OCI-LY7 (cell line): ENCODE measurements at regions not wholly inside any gene's neighbourhood (a gene's known extent, or its start where the extent isn't known, plus 50 kb on each side); places are given as distances from the start of the nearest gene placed in this dataset.

Source experiments
- BruUV-seq: library from RNA; stranded (reverse); fragments of 400-500 nt; replicated peaks from 2 replicates; lab custom pipeline; 2021; lab: Mats Ljungman, UMichigan
- CTCF ChIA-PET: fragments of 300-600 bp; sonication (Branson Sonifier 250); formaldehyde crosslinking; loops from one replicate; lab custom pipeline; 2022; ENCODE audit warnings: antibody characterized with exemption; ENCODE audit not compliant: unreplicated experiment; lab: Charles Lee
- POLR2A ChIA-PET: fragments of 300-600 bp; sonication (Branson Sonifier 250); formaldehyde crosslinking; loops from one replicate; lab custom pipeline; 2022; ENCODE audit warnings: antibody characterized with exemption; lab: Charles Lee
- DNase-seq: peaks from one replicate; pipeline ENCODE4 v3.0.0-alpha.2; 2015; ENCODE audit warnings: low spot score
- H2AFZ ChIP-seq: fragments of 200-600 bp; sonication (generic), shearing (Covaris generic); 2 replicates; pipeline ENCODE4 v1.6.1; 2014; ENCODE audit warnings: mild to moderate bottlenecking, antibody characterized with exemption, low read length, moderate library complexity
- H3K27ac ChIP-seq: fragments of 200-600 bp; sonication (generic); 2 replicates; pipeline ENCODE4 v1.5.1; 2014; ENCODE audit warnings: mixed run types, low read depth, mild to moderate bottlenecking, moderate library complexity, low read length, inconsistent platforms; ENCODE audit not compliant: poor library complexity, severe bottlenecking
- H3K36me3 ChIP-seq: fragments of 200-600 bp; sonication (generic); 2 replicates; pipeline ENCODE4 v1.6.1; 2014; ENCODE audit warnings: mild to moderate bottlenecking, antibody characterized with exemption, low read length, moderate library complexity, mixed read lengths; ENCODE audit not compliant: insufficient read depth
- H3K4me1 ChIP-seq: fragments of 200-600 bp; sonication (generic); 2 replicates; pipeline ENCODE4 v1.5.1; 2014; ENCODE audit warnings: mild to moderate bottlenecking, low read length; ENCODE audit not compliant: insufficient read depth, poor library complexity, severe bottlenecking
- H3K4me2 ChIP-seq: fragments of 200-600 bp; sonication (generic); 2 replicates; pipeline ENCODE4 v1.6.1; 2014; ENCODE audit warnings: mild to moderate bottlenecking, low read length
- H3K4me3 ChIP-seq: fragments of 200-600 bp; sonication (generic); 2 replicates; pipeline ENCODE4 v1.5.1; 2014; ENCODE audit warnings: mild to moderate bottlenecking, low read depth, low read length; ENCODE audit not compliant: poor library complexity, severe bottlenecking
- H3K79me2 ChIP-seq: fragments of 200-600 bp; sonication (generic); 2 replicates; pipeline ENCODE4 v1.6.1; 2016; ENCODE audit warnings: low read depth, mild to moderate bottlenecking, low read length, moderate library complexity, mixed read lengths; ENCODE audit not compliant: insufficient read depth
- H3K9me2 ChIP-seq: fragments of 200-600 bp; sonication (generic); 2 replicates; pipeline ENCODE4 v1.6.1; 2016; ENCODE audit warnings: mild to moderate bottlenecking, low read length, mixed read lengths; ENCODE audit not compliant: insufficient read depth
- H3K9me3 ChIP-seq: fragments of 200-600 bp; sonication (generic); 2 replicates; pipeline ENCODE4 v1.6.1; 2014; ENCODE audit warnings: mild to moderate bottlenecking, mixed run types, low read length, mixed read lengths
- H4K20me1 ChIP-seq: fragments of 200-600 bp; sonication (generic); 2 replicates; pipeline ENCODE4 v1.6.1; 2014; ENCODE audit warnings: mild to moderate bottlenecking, antibody characterized with exemption, low read length, moderate library complexity, mixed read lengths; ENCODE audit not compliant: insufficient read depth
- EZH2phosphoT487 ChIP-seq: fragments of 200-600 bp; sonication (generic); IDR thresholded peaks from 2 replicates; pipeline ENCODE4 v1.6.1; 2018; ENCODE audit warnings: low read depth, borderline replicate concordance, mild to moderate bottlenecking, mixed run types, antibody characterized with exemption, low read length, moderate library complexity, mixed read lengths
- intact Hi-C: fragments of 100-400 bp; cut with micrococcal nuclease; formaldehyde crosslinking; loops from one replicate; pipeline ENCODE4 v1.10.0; 2022; ENCODE audit not compliant: unreplicated experiment
- TF ChIP-seq, protein P1 (sequence below): fragments of 200-600 bp; sonication (generic); conservative IDR thresholded peaks from 2 replicates; pipeline ENCODE4 v1.5.1; 2014; ENCODE audit warnings: mild to moderate bottlenecking, antibody characterized with exemption, low read length, moderate library complexity, mixed read lengths

- no peaks in the 10 kb centered on the region for H4K20me1 ChIP-seq
- H3K4me3 ChIP-seq: no peak overlapping the region
- ChIA-PET POLR2A (interaction anchor here (1.3 kb wide), 1 partner anchor 28 kb away, joined by 3 read pairs; no protein-coding TSS in a partner anchor), CTCF (interaction anchor here (0.5 kb wide), 1 partner anchor 19 kb away, joined by 3 read pairs; no protein-coding TSS in a partner anchor)
- H3K9me2 ChIP-seq: no peaks in the 10 kb centered on the region
- H3K4me2 ChIP-seq: no peak overlapping the region
- TF ChIP-seq, protein P1, sequence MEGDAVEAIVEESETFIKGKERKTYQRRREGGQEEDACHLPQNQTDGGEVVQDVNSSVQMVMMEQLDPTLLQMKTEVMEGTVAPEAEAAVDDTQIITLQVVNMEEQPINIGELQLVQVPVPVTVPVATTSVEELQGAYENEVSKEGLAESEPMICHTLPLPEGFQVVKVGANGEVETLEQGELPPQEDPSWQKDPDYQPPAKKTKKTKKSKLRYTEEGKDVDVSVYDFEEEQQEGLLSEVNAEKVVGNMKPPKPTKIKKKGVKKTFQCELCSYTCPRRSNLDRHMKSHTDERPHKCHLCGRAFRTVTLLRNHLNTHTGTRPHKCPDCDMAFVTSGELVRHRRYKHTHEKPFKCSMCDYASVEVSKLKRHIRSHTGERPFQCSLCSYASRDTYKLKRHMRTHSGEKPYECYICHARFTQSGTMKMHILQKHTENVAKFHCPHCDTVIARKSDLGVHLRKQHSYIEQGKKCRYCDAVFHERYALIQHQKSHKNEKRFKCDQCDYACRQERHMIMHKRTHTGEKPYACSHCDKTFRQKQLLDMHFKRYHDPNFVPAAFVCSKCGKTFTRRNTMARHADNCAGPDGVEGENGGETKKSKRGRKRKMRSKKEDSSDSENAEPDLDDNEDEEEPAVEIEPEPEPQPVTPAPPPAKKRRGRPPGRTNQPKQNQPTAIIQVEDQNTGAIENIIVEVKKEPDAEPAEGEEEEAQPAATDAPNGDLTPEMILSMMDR: no peak
- BruUV-seq: no TSS peak
- H3K9me3 ChIP-seq: no peaks in the 10 kb centered on the region
- H3K4me1 ChIP-seq: no peaks in the 10 kb centered on the region
- no peak overlapping the region for H3K27ac ChIP-seq
- H3K36me3 ChIP-seq: no peaks in the 10 kb centered on the region
- intact Hi-C loops: no loop called here
- H3K79me2 ChIP-seq: no peaks in the 10 kb centered on the region
- H2AFZ ChIP-seq: no peak overlapping the region
- DNase-seq: no peak
Observed at GRCh38 chr18:46278481-46279465, 174.6 kb downstream of the HAUS1 start.

DNA sequence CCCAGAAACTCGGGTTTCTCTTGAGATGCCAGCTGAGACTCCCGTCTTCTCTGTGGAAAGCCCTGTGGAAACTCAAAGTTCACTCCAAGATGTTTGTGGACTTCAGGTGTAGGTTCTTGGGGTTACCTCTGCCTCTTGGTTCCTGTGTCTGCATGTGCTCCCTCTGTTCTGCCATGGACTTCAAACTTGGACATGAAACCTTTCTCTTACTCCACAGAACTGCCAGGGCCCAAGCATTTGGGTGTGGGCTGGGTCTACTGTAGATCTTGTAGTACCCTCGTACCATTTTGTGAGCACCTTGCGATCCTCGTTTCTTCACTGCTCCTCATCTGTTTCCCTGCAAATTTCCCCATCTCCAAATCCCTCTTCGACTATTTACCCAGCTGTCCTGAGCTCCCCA is 175.5 kb downstream of the HAUS1 start:
- no peak overlapping the region for H3K27ac ChIP-seq
- ChIA-PET POLR2A (interaction anchor here (0.5 kb wide), 1 partner anchor 64 kb away, joined by 4 read pairs; no protein-coding TSS in a partner anchor), CTCF (no interaction called here)
- no peak overlapping the region for H3K4me2 ChIP-seq
- TF ChIP-seq EZH2phosphoT487: no peak
- TF ChIP-seq, protein P1: no peak
- no peaks in the 10 kb centered on the region for H3K79me2 ChIP-seq
- intact Hi-C loops: loop anchor here (5.0 to 10.0 kb wide), 2 partner anchors 85 to 132 kb away; no protein-coding TSS in a partner anchor
- no peaks in the 10 kb centered on the region for H3K9me3 ChIP-seq
- no peaks in the 10 kb centered on the region for H3K9me2 ChIP-seq
- BruUV-seq: no TSS peak
- H2AFZ ChIP-seq: no peak overlapping the region
- H3K4me3 ChIP-seq: no peak overlapping the region
- DNase-seq: no peak
- H3K4me1 ChIP-seq: no peaks in the 10 kb centered on the region
- no peaks in the 10 kb centered on the region for H4K20me1 ChIP-seq
- no peaks in the 10 kb centered on the region for H3K36me3 ChIP-seq
